ENCODE measurements at regions not wholly inside any gene's neighbourhood (a gene's known extent, or its start where the extent isn't known, plus 50 kb on each side); places are given as distances from the start of the nearest gene placed in this dataset.

GRCh38 chr1:54456361-54456760, 50.2 kb upstream of the SSBP3 start:
- CTCF ChIA-PET: no interaction called here
- TF ChIP-seq CTCF (IDR thresholded peaks at IDR 0.05; ENCODE audit: insufficient read depth, low read length, missing control alignments): no peak
- POLR2A ChIA-PET: no interaction called here
- no peak overlapping the region for H3K4me3 ChIP-seq (ENCODE audit: low read depth, low read length)
- DNase-seq (ENCODE audit: low read depth, low spot score): no peak
